ENCODE measurements at regions not wholly inside any gene's neighbourhood (a gene's known extent, or its start where the extent isn't known, plus 50 kb on each side); places are given as distances from the start of the nearest gene placed in this dataset.

DNA sequence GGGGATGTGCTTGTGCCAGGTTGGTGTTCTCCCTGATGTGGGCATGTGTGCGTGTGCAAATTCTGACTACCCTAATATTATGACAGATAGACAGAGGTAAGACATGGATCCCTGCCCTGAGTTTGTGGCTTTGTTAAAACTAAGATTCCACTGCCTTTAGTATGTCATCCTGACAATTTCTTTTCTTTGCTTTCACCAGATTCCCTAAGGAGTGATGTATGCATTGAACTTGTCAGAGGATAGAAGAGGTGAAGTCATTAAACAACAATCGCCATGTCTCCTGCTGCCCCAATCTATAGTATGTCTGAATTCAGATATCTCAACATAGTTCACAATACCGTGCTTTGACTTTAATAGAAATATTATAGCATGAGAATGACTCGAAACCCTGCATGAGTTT, 137.1 kb upstream of the ELAC2 start:
- TF ChIP-seq, protein P1, sequence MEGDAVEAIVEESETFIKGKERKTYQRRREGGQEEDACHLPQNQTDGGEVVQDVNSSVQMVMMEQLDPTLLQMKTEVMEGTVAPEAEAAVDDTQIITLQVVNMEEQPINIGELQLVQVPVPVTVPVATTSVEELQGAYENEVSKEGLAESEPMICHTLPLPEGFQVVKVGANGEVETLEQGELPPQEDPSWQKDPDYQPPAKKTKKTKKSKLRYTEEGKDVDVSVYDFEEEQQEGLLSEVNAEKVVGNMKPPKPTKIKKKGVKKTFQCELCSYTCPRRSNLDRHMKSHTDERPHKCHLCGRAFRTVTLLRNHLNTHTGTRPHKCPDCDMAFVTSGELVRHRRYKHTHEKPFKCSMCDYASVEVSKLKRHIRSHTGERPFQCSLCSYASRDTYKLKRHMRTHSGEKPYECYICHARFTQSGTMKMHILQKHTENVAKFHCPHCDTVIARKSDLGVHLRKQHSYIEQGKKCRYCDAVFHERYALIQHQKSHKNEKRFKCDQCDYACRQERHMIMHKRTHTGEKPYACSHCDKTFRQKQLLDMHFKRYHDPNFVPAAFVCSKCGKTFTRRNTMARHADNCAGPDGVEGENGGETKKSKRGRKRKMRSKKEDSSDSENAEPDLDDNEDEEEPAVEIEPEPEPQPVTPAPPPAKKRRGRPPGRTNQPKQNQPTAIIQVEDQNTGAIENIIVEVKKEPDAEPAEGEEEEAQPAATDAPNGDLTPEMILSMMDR (IDR thresholded peaks at IDR 0.05; ENCODE audit: extremely low read depth in 1 of 2, insufficient read depth in 1 of 2, low read depth in 1 of 2, low read length in 2 of 2) = no peak
- TF ChIP-seq EZH2 (IDR thresholded peaks at IDR 0.05; ENCODE audit: borderline replicate concordance, low read depth, low read length, severe bottlenecking) = no peak

Data from endothelial cell of umbilical vein (primary cell).